ENCODE measurements at regions not wholly inside any gene's neighbourhood (a gene's known extent, or its start where the extent isn't known, plus 50 kb on each side); places are given as distances from the start of the nearest gene placed in this dataset.

DNA sequence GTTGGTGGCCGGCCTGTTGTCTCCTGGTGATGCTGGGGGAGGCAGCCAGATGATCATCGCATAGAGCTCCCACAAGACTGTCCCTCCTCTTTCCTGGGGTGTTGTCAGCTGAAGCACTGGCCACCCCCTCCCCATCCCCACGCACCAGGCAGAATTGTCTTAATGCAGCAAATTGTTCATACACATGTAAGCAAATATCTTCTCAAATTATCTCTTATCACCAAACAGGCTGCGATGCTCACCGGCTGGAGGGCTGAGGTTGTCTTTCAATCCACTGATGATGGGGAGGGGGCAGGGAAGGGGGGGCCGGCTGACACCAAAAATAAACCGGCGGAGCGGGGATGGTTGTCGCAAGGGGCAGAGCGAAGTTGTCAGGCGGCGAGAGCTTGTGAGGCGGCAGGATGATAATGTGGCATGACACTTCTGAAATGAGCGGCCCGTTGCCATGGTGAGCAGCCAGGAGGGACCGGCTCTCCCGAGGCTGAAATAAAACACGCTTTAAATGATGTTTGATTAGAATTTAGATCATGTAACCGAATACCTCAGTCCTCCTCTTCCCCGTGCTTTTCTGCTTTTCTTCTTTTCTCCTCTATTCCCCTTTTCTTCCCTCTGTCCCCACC, 59.8 kb downstream of the MRM1 start:
- in situ Hi-C loops (cut with MboI; ENCODE audit: low sequenced_read_pairs, unreplicated experiment), result no loop called here
- TF ChIP-seq CTCF (IDR thresholded peaks at IDR 0.05; ENCODE audit: borderline replicate concordance, control extremely low read depth, extremely low read depth, insufficient read depth, missing control alignments), result no peak
- DNase-seq (ENCODE audit: low spot score), result no peak

GRCh38 chr17:36661688-36662087, 60.3 kb downstream of the MRM1 start:
- no peak for TF ChIP-seq CTCF (IDR thresholded peaks at IDR 0.05; ENCODE audit: borderline replicate concordance, control extremely low read depth, extremely low read depth, insufficient read depth, missing control alignments)
- in situ Hi-C loops (cut with MboI; ENCODE audit: low sequenced_read_pairs, unreplicated experiment), result no loop called here
- no peak for DNase-seq (ENCODE audit: low spot score)

DNA sequence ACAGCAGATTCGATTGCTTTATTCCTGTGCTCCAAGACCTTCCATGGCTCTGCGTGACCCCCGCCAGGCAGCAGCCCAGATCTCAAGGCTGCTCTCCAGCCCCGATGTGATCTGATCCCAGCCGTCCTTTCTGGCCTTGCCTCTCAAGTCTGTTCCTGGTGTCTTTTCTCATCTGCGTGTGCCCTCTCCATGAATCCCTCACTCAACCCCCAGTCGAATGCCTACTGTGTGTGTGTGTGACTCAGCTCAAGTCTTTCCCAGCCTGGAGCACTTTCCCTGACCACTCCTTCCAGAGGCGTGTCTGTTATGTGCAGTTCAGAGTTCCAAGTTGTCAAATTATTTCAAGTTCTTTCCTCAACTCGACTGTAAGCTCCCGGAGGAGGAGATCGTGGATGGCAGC, 64.0 kb downstream of the MRM1 start:
- in situ Hi-C loops (cut with MboI; ENCODE audit: low sequenced_read_pairs, unreplicated experiment), result no loop called here
- DNase-seq (ENCODE audit: low spot score), result no peak
- TF ChIP-seq CTCF (IDR thresholded peaks at IDR 0.05; ENCODE audit: borderline replicate concordance, control extremely low read depth, extremely low read depth, insufficient read depth, missing control alignments), result no peak

DNA sequence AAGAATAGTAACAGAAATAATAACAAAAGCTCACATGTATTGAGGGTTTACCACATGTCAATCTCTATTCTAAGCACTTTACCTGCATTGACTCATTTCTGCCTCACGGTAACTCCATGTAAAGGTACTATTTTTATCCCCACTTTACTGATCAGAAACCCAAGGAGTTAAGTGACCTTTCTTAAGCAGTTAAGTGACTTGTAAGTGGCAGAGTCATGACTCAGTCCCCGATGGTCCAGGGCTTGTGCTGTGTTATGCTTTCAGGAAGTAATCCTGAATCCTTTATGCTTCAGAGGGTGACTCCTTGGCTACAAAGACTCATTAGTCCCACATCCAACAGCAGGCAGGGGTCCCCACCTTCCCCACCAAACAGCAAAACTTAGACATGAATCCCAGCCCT, 66.5 kb downstream of the MRM1 start:
- DNase-seq (ENCODE audit: low spot score), result no peak
- in situ Hi-C loops (cut with MboI; ENCODE audit: low sequenced_read_pairs, unreplicated experiment), result no loop called here
- TF ChIP-seq CTCF (IDR thresholded peaks at IDR 0.05; ENCODE audit: borderline replicate concordance, control extremely low read depth, extremely low read depth, insufficient read depth, missing control alignments), result no peak

DNA sequence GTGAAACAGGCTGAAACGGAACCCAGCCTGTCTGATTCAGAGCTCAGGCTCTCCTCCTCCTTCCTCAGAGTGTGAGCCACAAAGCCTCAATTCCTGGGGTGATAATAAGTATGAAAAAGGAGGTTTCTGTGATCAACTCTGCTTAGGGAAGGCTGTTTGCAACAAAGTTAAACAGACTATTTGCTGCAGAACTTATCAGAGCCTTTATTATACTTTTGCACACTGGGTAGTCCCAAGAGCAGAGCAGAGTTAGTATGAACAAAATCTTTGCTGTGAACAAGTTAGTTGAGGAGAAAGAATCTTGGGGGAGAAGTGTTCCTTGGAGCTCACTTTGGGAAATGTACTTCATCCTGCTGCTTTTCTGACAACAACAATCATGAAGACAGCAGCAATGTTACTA, 67.4 kb downstream of the MRM1 start:
- in situ Hi-C loops (cut with MboI; ENCODE audit: low sequenced_read_pairs, unreplicated experiment), result no loop called here
- TF ChIP-seq CTCF (IDR thresholded peaks at IDR 0.05; ENCODE audit: borderline replicate concordance, control extremely low read depth, extremely low read depth, insufficient read depth, missing control alignments), result no peak
- DNase-seq (ENCODE audit: low spot score), result no peak

DNA sequence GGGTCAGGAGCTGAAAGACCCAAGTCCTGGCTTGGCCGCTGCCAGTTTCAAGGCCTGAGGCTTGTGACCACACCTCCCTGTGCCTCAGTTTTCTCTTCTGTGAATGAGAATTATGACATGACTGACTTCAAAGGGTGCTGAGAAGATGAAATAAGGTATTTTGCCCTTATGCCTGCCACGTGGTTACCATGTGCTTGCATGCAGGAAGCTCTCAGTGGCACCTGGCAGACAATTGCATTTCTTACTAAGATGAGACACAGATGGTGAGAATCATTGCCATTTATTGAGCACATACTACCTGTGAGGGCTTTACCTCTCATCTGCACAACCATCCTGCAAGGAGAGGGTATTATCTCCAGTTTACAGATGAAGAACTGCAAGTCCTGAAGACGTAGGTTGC, 69.8 kb downstream of the MRM1 start:
- in situ Hi-C loops (cut with MboI; ENCODE audit: low sequenced_read_pairs, unreplicated experiment), result no loop called here
- DNase-seq (ENCODE audit: low spot score), result no peak
- TF ChIP-seq CTCF (IDR thresholded peaks at IDR 0.05; ENCODE audit: borderline replicate concordance, control extremely low read depth, extremely low read depth, insufficient read depth, missing control alignments), result no peak

Data from GM13976 (cell line).